ENCODE measurements at regions not wholly inside any gene's neighbourhood (a gene's known extent, or its start where the extent isn't known, plus 50 kb on each side); places are given as distances from the start of the nearest gene placed in this dataset.

DNA sequence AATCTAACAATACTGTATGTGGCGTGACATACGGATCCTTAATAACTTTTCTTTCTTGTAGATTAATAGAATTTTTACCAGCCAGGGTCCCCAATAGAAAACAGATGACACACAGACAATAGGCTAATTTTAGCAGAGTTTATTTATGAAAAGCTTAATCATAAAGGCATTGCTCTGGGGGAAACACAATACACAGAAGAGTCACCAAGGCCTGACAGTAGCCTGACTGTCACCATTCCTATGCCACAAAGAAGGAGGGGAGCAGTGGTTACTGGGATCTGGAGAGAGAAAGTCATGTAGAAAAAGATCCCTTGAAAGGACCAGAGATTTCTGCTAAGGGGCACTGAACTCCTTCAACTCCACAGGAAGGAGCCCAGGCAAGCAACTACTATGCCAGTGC is 139.5 kb downstream of the METTL4 start:
- DNase-seq (ENCODE audit: low read depth) = no peak
- FAIRE-seq = no peak
- H3K36me3 ChIP-seq (ENCODE audit: control insufficient read depth, insufficient read depth, low read length) = no peaks in the 10 kb centered on the region
- H3K27me3 ChIP-seq (ENCODE audit: control insufficient read depth, insufficient read depth, low read length) = no peaks in the 10 kb centered on the region
- TF ChIP-seq, protein P1, sequence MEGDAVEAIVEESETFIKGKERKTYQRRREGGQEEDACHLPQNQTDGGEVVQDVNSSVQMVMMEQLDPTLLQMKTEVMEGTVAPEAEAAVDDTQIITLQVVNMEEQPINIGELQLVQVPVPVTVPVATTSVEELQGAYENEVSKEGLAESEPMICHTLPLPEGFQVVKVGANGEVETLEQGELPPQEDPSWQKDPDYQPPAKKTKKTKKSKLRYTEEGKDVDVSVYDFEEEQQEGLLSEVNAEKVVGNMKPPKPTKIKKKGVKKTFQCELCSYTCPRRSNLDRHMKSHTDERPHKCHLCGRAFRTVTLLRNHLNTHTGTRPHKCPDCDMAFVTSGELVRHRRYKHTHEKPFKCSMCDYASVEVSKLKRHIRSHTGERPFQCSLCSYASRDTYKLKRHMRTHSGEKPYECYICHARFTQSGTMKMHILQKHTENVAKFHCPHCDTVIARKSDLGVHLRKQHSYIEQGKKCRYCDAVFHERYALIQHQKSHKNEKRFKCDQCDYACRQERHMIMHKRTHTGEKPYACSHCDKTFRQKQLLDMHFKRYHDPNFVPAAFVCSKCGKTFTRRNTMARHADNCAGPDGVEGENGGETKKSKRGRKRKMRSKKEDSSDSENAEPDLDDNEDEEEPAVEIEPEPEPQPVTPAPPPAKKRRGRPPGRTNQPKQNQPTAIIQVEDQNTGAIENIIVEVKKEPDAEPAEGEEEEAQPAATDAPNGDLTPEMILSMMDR (IDR thresholded peaks at IDR 0.05; ENCODE audit: insufficient read depth, low read length, severe bottlenecking) = no peak
- H3K4me3 ChIP-seq (ENCODE audit: low read depth, low read length) = no peak overlapping the region

DNA sequence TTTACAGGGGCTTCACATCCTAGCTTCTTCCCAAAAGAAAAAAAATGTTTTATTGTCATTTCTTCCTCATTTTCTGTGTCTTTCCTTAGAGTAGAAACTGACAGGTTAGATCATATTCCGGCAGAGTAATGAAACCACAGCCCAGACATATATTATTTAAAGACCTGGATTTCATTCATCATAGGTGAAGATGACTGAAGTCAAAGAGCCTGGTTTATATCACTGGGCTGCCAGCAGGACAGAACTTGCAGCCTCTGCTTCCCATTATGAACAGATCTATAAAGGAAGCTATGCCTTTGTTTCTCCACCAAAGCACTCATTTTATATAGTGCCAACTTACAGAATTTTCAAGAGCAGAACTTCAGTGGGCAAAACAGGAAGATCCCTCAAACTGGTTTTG is 137.9 kb downstream of the METTL4 start:
- DNase-seq (ENCODE audit: low read depth) = no peak
- TF ChIP-seq, protein P1 (IDR thresholded peaks at IDR 0.05; ENCODE audit: insufficient read depth, low read length, severe bottlenecking) = no peak
- FAIRE-seq = no peak
- Histone ChIP-seq H3K36me3 (ENCODE audit: control insufficient read depth, insufficient read depth, low read length) (no peaks in the 10 kb centered on the region), H3K4me3 (ENCODE audit: low read depth, low read length) (no peak overlapping the region), H3K27me3 (ENCODE audit: control insufficient read depth, insufficient read depth, low read length) (no peaks in the 10 kb centered on the region)

DNA sequence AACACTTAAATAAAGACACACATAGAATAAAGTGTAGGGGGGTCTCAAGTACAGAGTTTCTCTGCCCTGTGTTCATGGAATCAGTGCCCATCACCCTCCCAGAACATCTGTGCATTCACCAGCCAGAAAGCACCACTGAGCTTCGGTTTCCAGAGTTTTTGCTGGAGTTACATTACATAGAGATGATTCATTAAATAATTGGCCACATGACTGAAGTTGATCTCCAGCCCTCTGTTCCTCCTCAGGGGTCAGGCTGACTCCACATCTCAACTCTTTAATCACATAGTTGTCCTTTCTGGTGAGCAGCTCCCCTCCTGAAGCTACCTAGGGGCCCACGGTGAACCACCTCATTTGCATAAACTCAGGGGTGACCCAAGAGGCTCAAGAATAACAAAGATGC is 129.8 kb downstream of the METTL4 start:
- no peaks in the 10 kb centered on the region for H3K36me3 ChIP-seq (ENCODE audit: control insufficient read depth, insufficient read depth, low read length)
- H3K27me3 ChIP-seq (ENCODE audit: control insufficient read depth, insufficient read depth, low read length) = no peaks in the 10 kb centered on the region
- DNase-seq (ENCODE audit: low read depth) (no peak), FAIRE-seq (no peak)
- TF ChIP-seq, protein P1 (IDR thresholded peaks at IDR 0.05; ENCODE audit: insufficient read depth, low read length, severe bottlenecking) = no peak
- H3K4me3 ChIP-seq (ENCODE audit: low read depth, low read length) = no peak overlapping the region

DNA sequence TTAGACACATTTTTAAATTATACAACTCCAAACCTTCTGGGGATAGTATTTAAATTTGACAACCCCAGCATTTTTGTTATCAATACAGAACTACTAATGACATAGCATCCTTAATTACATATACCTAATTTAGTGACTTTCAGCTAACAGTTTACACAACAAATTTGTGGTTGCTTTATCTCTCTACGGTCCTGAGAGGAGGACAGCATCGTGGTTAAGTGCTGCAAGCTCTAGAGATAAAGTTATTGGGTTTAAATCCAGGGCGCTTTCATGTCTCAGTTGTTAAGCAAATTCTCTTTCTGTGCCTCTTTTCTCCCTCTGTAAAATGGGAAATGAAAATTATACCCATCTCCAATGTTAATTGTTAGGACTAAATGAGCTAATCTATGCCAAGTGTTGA is 129.3 kb downstream of the METTL4 start:
- Histone ChIP-seq H3K27me3 (ENCODE audit: control insufficient read depth, insufficient read depth, low read length) (no peaks in the 10 kb centered on the region), H3K36me3 (ENCODE audit: control insufficient read depth, insufficient read depth, low read length) (no peaks in the 10 kb centered on the region), H3K4me3 (ENCODE audit: low read depth, low read length) (no peak overlapping the region)
- TF ChIP-seq, protein P1 (IDR thresholded peaks at IDR 0.05; ENCODE audit: insufficient read depth, low read length, severe bottlenecking) = no peak
- FAIRE-seq (no peak), DNase-seq (ENCODE audit: low read depth) (no peak)

DNA sequence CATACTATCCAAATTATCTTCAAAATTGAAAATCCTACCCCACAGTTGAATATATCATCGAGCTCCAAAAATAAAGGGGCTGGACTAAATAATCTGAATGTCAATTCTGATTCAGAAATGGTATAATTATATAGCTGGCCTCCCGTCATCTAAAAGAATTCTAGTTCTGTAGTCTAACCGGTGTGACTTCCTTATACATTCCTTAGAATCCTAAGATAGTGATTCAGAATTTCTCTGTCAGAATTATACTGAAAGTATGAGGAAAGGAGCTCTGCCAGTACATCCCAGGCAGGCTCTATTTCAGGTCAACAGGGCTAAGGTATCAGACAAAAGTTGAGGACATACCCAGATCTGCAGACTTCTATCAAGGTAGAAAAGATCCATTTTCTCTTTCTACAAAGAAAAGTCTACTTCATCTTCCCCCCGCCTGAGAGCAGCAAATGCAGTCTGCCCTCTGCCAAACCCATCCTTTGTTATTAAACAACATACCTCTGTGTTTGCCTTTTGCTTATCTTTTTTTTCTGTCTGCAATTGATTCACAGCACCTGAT is 128.5 kb downstream of the METTL4 start:
- TF ChIP-seq, protein P1 (IDR thresholded peaks at IDR 0.05; ENCODE audit: insufficient read depth, low read length, severe bottlenecking) = no peak
- H3K27me3 ChIP-seq (ENCODE audit: control insufficient read depth, insufficient read depth, low read length) = no peaks in the 10 kb centered on the region
- DNase-seq (ENCODE audit: low read depth) = peak; percentile 77
- FAIRE-seq = no peak
- H3K4me3 ChIP-seq (ENCODE audit: low read depth, low read length) = no peak overlapping the region
- H3K36me3 ChIP-seq (ENCODE audit: control insufficient read depth, insufficient read depth, low read length) = no peaks in the 10 kb centered on the region

DNA sequence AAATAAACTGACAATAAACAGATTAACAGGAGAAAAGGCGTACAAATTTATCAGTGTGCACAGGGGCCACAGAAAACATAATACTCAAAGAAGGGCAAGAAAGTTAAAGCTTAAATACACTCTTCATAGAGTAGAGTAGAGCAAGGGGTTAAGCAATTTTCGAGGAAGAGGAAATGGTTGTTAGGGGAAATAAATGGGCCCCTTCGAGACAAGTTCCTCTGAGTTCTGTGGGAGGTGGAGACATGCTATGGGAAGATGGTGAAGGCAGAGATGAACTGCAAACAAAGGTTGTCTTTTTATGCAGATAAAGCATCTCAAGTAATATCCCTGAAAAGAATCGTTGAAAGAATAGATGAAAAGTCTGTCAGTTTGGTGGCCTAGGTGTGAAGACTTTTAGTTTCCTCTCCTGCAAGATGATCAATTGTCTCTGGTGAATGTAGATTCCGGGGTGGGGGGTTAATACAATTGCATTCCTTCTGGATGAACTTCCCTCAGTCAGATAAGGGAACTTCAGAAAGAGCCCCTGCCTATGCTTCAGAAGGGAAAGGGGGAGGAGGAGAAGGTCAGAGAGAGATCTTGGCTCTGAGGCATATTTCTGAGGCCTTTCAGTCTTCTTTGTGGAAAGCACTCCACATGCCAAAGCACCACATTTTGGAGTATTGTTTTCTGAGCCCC is 127.0 kb downstream of the METTL4 start:
- TF ChIP-seq, protein P1 (IDR thresholded peaks at IDR 0.05; ENCODE audit: insufficient read depth, low read length, severe bottlenecking) = no peak
- Histone ChIP-seq H3K36me3 (ENCODE audit: control insufficient read depth, insufficient read depth, low read length) (no peaks in the 10 kb centered on the region), H3K4me3 (ENCODE audit: low read depth, low read length) (no peak overlapping the region), H3K27me3 (ENCODE audit: control insufficient read depth, insufficient read depth, low read length) (no peaks in the 10 kb centered on the region)
- FAIRE-seq (no peak), DNase-seq (ENCODE audit: low read depth) (no peak)

Measured in bronchial epithelial cell (primary cell).